Duodenal mucosa (tissue), 2 donors: ENCODE measurements at regions not wholly inside any gene's neighbourhood (a gene's known extent, or its start where the extent isn't known, plus 50 kb on each side); places are given as distances from the start of the nearest gene placed in this dataset.

Experiments used
- H3K27ac ChIP-seq: one replicate; pipeline ENCODE4 v1.7.0; 2013; ENCODE audit warnings: low read depth, low read length
- H3K27me3 ChIP-seq, 2 donors: one replicate each; pipeline ENCODE4 v1.7.0; 2013; ENCODE audit warnings: low read length in 2 of 2, control low read depth in 1 of 2; ENCODE audit not compliant: insufficient read depth in 2 of 2, control insufficient read depth in 1 of 2
- H3K36me3 ChIP-seq, 2 donors: one replicate each; pipeline ENCODE4 v1.7.0; 2013; ENCODE audit warnings: low read length in 2 of 2, control low read depth in 1 of 2; ENCODE audit not compliant: insufficient read depth in 2 of 2, control insufficient read depth in 1 of 2
- H3K4me1 ChIP-seq, 2 donors: one replicate each; pipeline ENCODE4 v1.7.0; 2013; ENCODE audit warnings: low read length in 2 of 2, control low read depth in 1 of 2; ENCODE audit not compliant: insufficient read depth in 2 of 2, control insufficient read depth in 1 of 2
- H3K4me3 ChIP-seq, 2 donors: one replicate each; pipeline ENCODE4 v1.7.0; 2013; ENCODE audit warnings: low read length in 2 of 2, low read depth in 1 of 2
- H3K9ac ChIP-seq, 2 donors: one replicate each; pipeline ENCODE4 v1.7.0; 2013; ENCODE audit warnings: low read length in 2 of 2, low read depth in 1 of 2
- H3K9me3 ChIP-seq, 2 donors: one replicate each; pipeline ENCODE4 v1.7.0; 2013; ENCODE audit warnings: low read length in 2 of 2, control low read depth in 1 of 2; ENCODE audit not compliant: control insufficient read depth in 1 of 2

DNA sequence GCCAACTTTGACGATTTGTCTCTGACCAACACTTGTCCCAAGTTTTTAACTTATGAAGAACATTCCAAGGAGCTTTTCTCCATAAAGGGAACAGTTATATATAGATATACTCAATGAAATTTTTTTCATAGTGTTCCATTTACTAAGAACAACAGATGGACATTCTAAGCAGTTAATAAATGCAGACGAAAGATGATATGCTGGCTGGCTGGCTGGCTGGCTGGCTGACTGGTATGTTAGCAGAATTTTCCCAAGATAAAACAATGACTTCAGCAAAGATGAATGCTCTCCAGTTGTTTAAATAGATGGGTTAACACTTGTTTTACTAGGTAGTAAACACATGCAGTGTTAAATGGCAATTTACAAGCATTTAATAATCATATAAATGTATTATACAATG is 62.2 kb downstream of the SPANXN3 start:
- H3K27ac ChIP-seq: no peak overlapping the region
- H3K27me3 ChIP-seq: no peaks in the 10 kb centered on the region
- H3K9ac ChIP-seq: no peak overlapping the region
- H3K4me1 ChIP-seq: no peaks in the 10 kb centered on the region
- H3K9me3 ChIP-seq: no peaks in the 10 kb centered on the region
- no peak overlapping the region for H3K4me3 ChIP-seq
- no peaks in the 10 kb centered on the region for H3K36me3 ChIP-seq

DNA sequence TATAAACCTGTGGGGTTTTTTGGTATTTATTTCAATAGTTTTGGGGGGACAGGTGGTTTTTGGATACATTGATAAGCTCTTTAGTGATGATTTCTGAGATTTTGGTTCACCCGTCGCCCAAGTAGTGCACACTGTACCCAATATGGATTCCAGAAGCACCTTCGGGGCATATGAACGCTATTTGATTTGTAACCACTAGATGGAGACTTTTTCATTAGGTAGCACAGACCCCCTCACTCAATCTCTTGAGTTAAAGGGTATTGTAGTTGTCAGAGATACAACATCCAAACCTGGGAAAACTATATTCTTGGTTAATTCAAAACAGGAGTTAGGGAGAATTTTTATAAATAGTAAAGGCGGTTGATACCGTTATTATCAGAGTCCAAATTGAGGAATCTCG is 79.8 kb downstream of the SPANXN3 start:
- Histone ChIP-seq H3K36me3 (no peaks in the 10 kb centered on the region), H3K4me3 (no peak overlapping the region), H3K27ac (no peak overlapping the region), H3K9me3 (no peaks in the 10 kb centered on the region), H3K4me1 (no peaks in the 10 kb centered on the region), H3K9ac (no peak overlapping the region), H3K27me3 (no peaks in the 10 kb centered on the region)

DNA sequence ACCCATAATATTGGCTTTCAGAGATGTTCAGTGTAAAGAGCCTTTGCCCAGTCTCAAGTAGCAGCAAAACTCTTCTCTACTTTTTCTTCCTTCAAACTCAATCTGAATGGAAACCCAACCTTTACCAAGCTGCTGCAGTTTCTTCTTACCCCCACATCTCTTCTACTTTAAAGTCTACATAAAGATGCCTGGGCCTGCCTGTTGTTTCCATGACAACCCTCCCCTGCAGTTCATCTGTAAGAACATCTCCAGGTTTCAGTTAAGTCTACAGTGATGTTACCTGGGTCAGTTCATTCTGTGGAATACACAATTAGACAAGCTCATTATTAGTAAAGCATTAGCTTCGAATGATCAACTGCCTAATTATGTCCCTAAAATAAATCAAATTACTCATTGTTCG is 81.4 kb downstream of the SPANXN3 start:
- no peaks in the 10 kb centered on the region for H3K27me3 ChIP-seq
- no peaks in the 10 kb centered on the region for H3K9me3 ChIP-seq

DNA sequence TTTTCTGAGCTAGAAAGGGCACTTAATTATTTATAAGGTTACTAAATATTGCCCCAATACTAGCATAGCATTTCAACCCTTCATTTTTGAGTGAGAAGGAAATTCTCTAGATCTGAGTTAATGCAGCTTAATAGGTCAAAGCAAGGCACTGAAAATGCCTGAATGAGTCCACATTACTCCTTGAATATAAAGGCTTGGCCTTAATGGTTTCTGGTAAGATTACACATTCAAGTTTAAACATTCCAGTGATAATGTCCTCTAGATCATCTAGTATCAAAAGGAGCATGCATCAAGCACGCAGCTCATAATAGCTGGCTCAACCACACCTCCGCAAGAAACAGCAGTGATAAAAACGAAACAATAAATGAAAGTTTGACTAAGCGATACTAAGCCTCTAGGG is 87.5 kb downstream of the SPANXN3 start:
- no peaks in the 10 kb centered on the region for H3K27me3 ChIP-seq
- no peaks in the 10 kb centered on the region for H3K9me3 ChIP-seq
- no peaks in the 10 kb centered on the region for H3K36me3 ChIP-seq
- no peaks in the 10 kb centered on the region for H3K4me1 ChIP-seq
- no peak overlapping the region for H3K9ac ChIP-seq
- H3K27ac ChIP-seq: no peak overlapping the region
- H3K4me3 ChIP-seq: no peak overlapping the region

More for the DNA sequence above, 81.4 kb downstream of the SPANXN3 start:
- Histone ChIP-seq H3K27ac (no peak overlapping the region), H3K9ac (no peak overlapping the region), H3K4me3 (no peak overlapping the region), H3K36me3 (no peaks in the 10 kb centered on the region), H3K4me1 (no peaks in the 10 kb centered on the region)

DNA sequence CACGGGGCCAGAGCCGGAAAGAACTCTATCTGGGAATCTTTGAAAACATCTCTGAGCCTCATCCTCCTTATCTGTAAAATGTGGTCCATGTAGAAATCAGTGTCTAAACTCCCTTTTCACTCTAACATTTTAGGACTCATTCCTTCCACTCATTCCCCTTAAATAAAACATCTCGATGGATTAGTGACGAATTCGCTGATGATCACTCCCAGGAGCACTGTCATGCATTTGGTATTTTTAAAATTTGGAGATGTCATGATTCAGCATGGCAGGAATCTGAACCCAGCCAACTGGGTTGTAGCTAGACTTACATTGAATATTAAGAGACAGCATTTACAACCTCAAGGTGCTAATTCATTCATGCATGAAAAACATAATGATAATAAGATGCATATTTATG is 88.1 kb downstream of the SPANXN3 start:
- H3K9me3 ChIP-seq: no peaks in the 10 kb centered on the region
- no peak overlapping the region for H3K27ac ChIP-seq
- no peak overlapping the region for H3K9ac ChIP-seq
- H3K4me1 ChIP-seq: no peaks in the 10 kb centered on the region
- H3K27me3 ChIP-seq: no peaks in the 10 kb centered on the region
- no peak overlapping the region for H3K4me3 ChIP-seq
- no peaks in the 10 kb centered on the region for H3K36me3 ChIP-seq

DNA sequence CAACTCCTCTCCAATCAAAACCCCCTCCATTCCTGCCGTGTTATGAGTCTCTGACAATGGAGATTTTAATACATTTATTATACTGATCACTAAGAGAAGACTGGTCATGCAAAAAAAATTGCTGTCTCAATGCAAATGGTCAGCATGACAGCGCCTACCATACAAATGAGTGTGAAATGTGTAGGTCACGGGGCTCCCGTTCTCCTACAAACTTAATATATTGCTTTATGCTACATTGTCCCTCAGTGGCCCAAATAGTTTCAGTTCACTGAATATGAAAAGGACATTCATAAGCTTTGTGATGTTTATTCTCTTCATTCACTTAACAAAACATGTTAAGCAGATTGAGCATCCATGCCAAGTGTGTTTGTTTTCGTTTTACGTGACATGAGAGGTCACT is 116.1 kb downstream of the SPANXN3 start:
- H3K9me3 ChIP-seq: no peaks in the 10 kb centered on the region
- H3K27ac ChIP-seq: no peak overlapping the region
- H3K36me3 ChIP-seq: no peaks in the 10 kb centered on the region
- H3K4me1 ChIP-seq: no peaks in the 10 kb centered on the region
- H3K4me3 ChIP-seq: no peak overlapping the region
- no peak overlapping the region for H3K9ac ChIP-seq
- no peaks in the 10 kb centered on the region for H3K27me3 ChIP-seq

DNA sequence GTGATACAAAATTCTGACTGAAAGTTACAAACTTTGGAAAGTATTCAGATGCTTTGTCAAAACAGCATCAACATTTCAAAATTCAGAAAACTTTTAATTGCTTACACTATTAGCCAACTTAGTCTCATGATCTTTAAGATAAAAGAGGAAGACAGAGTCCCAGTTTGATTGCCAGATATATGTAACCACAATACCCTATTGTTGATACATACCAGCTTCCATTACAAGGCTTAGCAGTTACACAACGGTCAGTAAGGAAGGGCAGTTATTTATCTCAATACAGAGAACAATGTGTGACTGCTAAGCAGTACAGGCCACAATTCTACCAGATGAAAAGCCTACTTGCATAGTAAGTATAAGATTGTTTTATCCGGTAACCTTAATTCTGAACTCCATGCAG is 138.4 kb downstream of the SPANXN3 start:
- no peaks in the 10 kb centered on the region for H3K9me3 ChIP-seq
- no peak overlapping the region for H3K9ac ChIP-seq
- no peaks in the 10 kb centered on the region for H3K4me1 ChIP-seq
- no peaks in the 10 kb centered on the region for H3K36me3 ChIP-seq
- H3K4me3 ChIP-seq: no peak overlapping the region
- no peaks in the 10 kb centered on the region for H3K27me3 ChIP-seq
- no peak overlapping the region for H3K27ac ChIP-seq

DNA sequence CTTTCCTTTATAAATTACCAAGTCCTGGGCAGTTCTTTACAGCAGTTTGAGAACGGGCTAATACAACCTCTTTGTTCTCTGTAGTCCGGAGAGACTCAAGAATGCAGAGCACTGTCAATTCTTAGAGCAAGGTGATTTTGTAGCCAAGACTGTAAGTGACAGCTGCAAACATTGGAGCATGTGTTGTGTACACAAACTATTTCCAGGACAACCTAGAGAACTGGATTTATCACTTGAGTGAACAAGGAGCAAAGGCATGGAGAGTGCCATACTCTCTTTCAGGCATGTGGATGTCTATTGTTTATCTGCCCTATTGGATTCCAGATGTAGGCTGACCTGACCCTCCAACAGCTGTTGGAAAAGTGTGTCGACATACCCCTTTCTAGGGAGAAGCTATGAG is 153.9 kb downstream of the SPANXN3 start:
- no peaks in the 10 kb centered on the region for H3K4me1 ChIP-seq
- no peak overlapping the region for H3K9ac ChIP-seq
- no peaks in the 10 kb centered on the region for H3K36me3 ChIP-seq
- no peak overlapping the region for H3K27ac ChIP-seq
- no peaks in the 10 kb centered on the region for H3K27me3 ChIP-seq
- H3K9me3 ChIP-seq: no peaks in the 10 kb centered on the region
- H3K4me3 ChIP-seq: no peak overlapping the region

DNA sequence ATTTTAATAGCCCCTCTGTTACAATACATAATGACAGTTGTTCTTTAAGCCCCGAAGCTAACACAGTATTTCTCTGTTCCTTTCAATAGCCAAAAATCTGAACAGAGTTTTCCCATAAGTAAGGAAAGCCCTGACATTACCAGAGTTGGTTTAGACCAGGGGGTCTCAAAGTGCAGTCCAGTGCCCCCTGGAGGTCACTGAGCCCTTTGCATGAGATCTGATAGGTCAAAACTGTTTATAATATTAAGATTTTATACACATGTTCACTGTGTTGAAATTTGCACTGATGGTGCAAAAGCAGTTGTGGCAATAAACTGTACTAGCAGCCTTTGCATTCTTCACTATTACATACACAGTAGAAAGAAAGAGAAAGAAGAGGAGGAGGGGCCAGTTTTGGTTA is 177.1 kb downstream of the SPANXN3 start:
- no peak overlapping the region for H3K9ac ChIP-seq
- no peak overlapping the region for H3K4me3 ChIP-seq
- H3K9me3 ChIP-seq: no peaks in the 10 kb centered on the region
- no peaks in the 10 kb centered on the region for H3K4me1 ChIP-seq
- H3K27me3 ChIP-seq: no peaks in the 10 kb centered on the region
- no peak overlapping the region for H3K27ac ChIP-seq
- no peaks in the 10 kb centered on the region for H3K36me3 ChIP-seq

DNA sequence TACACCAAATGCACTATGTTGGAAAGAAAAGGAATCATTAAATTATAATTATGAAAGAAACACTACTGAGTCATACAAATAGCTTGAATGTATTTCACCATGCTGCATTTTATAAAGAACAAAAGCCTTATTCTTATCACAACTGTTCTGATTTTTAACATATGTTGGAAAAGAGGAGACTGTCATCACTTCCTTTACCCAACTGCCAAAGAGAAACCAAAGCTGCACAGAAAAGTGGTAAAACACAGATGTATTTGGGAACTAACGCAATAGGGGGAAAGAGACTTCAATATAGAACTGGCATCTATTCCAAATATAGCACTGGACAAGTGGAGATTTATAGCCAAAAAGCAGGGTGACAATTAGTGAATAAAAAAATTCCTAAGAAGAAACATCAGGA is 181.0 kb downstream of the SPANXN3 start:
- no peak overlapping the region for H3K27ac ChIP-seq
- H3K36me3 ChIP-seq: no peaks in the 10 kb centered on the region
- H3K27me3 ChIP-seq: no peaks in the 10 kb centered on the region
- H3K4me1 ChIP-seq: no peaks in the 10 kb centered on the region
- no peaks in the 10 kb centered on the region for H3K9me3 ChIP-seq
- H3K4me3 ChIP-seq: no peak overlapping the region
- no peak overlapping the region for H3K9ac ChIP-seq

DNA sequence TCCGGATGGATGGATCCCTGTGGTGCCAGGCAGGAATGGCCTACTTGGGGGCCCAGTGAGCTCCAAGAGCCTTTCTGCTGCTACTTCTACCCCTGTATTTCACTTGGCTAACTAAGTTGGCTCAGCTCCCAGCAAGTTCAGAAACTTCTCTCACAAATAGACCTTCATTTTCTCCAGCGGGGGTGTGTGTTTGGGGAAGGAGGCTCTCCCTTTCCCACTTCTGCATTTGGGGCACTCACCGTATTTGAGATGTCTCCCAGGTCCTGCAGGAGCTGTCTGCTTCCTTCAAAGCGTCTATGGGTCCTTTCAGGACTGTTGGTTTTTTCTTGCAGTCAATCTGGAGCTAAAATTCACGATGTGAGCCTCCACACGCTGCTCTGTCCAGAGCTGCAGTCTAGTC is 197.7 kb downstream of the SPANXN3 start:
- Histone ChIP-seq H3K27me3 (no peaks in the 10 kb centered on the region), H3K36me3 (no peaks in the 10 kb centered on the region), H3K4me3 (no peak overlapping the region), H3K27ac (no peak overlapping the region), H3K4me1 (no peaks in the 10 kb centered on the region), H3K9me3 (no peaks in the 10 kb centered on the region), H3K9ac (no peak overlapping the region)
